ENCODE measurements at regions not wholly inside any gene's neighbourhood (a gene's known extent, or its start where the extent isn't known, plus 50 kb on each side); places are given as distances from the start of the nearest gene placed in this dataset.

GRCh38 chr20:12211361-12211760 lies 293.7 kb downstream of the BTBD3 start:
- Histone ChIP-seq H3K27ac (no peak overlapping the region), H3K9me3 (no peaks in the 10 kb centered on the region), H3K36me3 (no peaks in the 10 kb centered on the region), H3K4me1 (no peaks in the 10 kb centered on the region), H3K27me3 (no peaks in the 10 kb centered on the region), H3K4me3 (no peak overlapping the region)
- DNase-seq (ENCODE audit: low spot score in 2 of 2), result no peak
- no peak for TF ChIP-seq POLR2AphosphoS5 (IDR thresholded peaks at IDR 0.05)
- intact Hi-C loops (cut with DNase I; ENCODE audit: low total_unique reads), result no loop called here

- no peaks in the 10 kb centered on the region for H3K27me3 ChIP-seq
- intact Hi-C loops (cut with DNase I; ENCODE audit: low total_unique reads), result no loop called here
- no peaks in the 10 kb centered on the region for H3K9me3 ChIP-seq
- no peak for DNase-seq (ENCODE audit: low spot score in 2 of 2)
- no peak overlapping the region for H3K27ac ChIP-seq
- TF ChIP-seq POLR2AphosphoS5 (IDR thresholded peaks at IDR 0.05) (no peak), POLR2A (IDR thresholded peaks at IDR 0.05) (no peak), CTCF (IDR thresholded peaks at IDR 0.05) (no peak)
- no peaks in the 10 kb centered on the region for H3K36me3 ChIP-seq
- H3K4me1 ChIP-seq, result no peaks in the 10 kb centered on the region
- H3K4me3 ChIP-seq, result no peak overlapping the region
Measured at GRCh38 chr20:12217382-12217781, 299.7 kb downstream of the BTBD3 start.

- Histone ChIP-seq H3K27me3 (no peaks in the 10 kb centered on the region), H3K9me3 (no peaks in the 10 kb centered on the region), H3K27ac (no peak overlapping the region), H3K4me1 (no peaks in the 10 kb centered on the region), H3K36me3 (no peaks in the 10 kb centered on the region), H3K4me3 (no peak overlapping the region)
- TF ChIP-seq CTCF (IDR thresholded peaks at IDR 0.05) (no peak), POLR2A (IDR thresholded peaks at IDR 0.05) (no peak), POLR2AphosphoS5 (IDR thresholded peaks at IDR 0.05) (no peak)
- intact Hi-C loops (cut with DNase I; ENCODE audit: low total_unique reads), result no loop called here
- DNase-seq (ENCODE audit: low spot score in 2 of 2), result no peak
Measured at GRCh38 chr20:12219798-12220197, 302.1 kb downstream of the BTBD3 start.

GRCh38 chr20:12223057-12223456 lies 305.4 kb downstream of the BTBD3 start:
- intact Hi-C loops (cut with DNase I; ENCODE audit: low total_unique reads), result no loop called here
- no peaks in the 10 kb centered on the region for H3K36me3 ChIP-seq
- no peak overlapping the region for H3K4me3 ChIP-seq
- no peaks in the 10 kb centered on the region for H3K27me3 ChIP-seq
- no peak for DNase-seq (ENCODE audit: low spot score in 2 of 2)
- no peak overlapping the region for H3K27ac ChIP-seq
- H3K9me3 ChIP-seq, result no peaks in the 10 kb centered on the region
- TF ChIP-seq POLR2AphosphoS5 (IDR thresholded peaks at IDR 0.05) (no peak), CTCF (IDR thresholded peaks at IDR 0.05) (no peak), POLR2A (IDR thresholded peaks at IDR 0.05) (no peak)
- no peaks in the 10 kb centered on the region for H3K4me1 ChIP-seq

- no peaks in the 10 kb centered on the region for H3K36me3 ChIP-seq
- TF ChIP-seq POLR2AphosphoS5 (IDR thresholded peaks at IDR 0.05), result no peak
- no peak for TF ChIP-seq CTCF (IDR thresholded peaks at IDR 0.05)
- no peak for TF ChIP-seq POLR2A (IDR thresholded peaks at IDR 0.05)
- no peaks in the 10 kb centered on the region for H3K4me1 ChIP-seq
- no peaks in the 10 kb centered on the region for H3K9me3 ChIP-seq
- H3K27me3 ChIP-seq, result no peaks in the 10 kb centered on the region
- H3K4me3 ChIP-seq, result no peak overlapping the region
- no peak overlapping the region for H3K27ac ChIP-seq
- no peak for DNase-seq (ENCODE audit: low spot score in 2 of 2)
- intact Hi-C loops (cut with DNase I; ENCODE audit: low total_unique reads), result no loop called here
Measured at GRCh38 chr20:12225898-12226297, 308.2 kb downstream of the BTBD3 start.

GRCh38 chr20:12229891-12230290 lies 312.2 kb downstream of the BTBD3 start:
- no peaks in the 10 kb centered on the region for H3K36me3 ChIP-seq

More at GRCh38 chr20:12229891-12230290, 312.2 kb downstream of the BTBD3 start:
- Histone ChIP-seq H3K27ac (no peak overlapping the region), H3K27me3 (no peaks in the 10 kb centered on the region), H3K4me1 (no peaks in the 10 kb centered on the region), H3K4me3 (no peak overlapping the region), H3K9me3 (no peaks in the 10 kb centered on the region)
- no peak for TF ChIP-seq CTCF (IDR thresholded peaks at IDR 0.05)
- no peak for TF ChIP-seq POLR2A (IDR thresholded peaks at IDR 0.05)
- TF ChIP-seq POLR2AphosphoS5 (IDR thresholded peaks at IDR 0.05), result no peak
- DNase-seq (ENCODE audit: low spot score in 2 of 2), result no peak
- intact Hi-C loops (cut with DNase I; ENCODE audit: low total_unique reads), result no loop called here
